ENCODE measurements at regions not wholly inside any gene's neighbourhood (a gene's known extent, or its start where the extent isn't known, plus 50 kb on each side); places are given as distances from the start of the nearest gene placed in this dataset.

GRCh38 chr12:11951209-11951608 is 119.5 kb upstream of the BCL2L14 start:
- TF ChIP-seq ZNF830 (tag by site-specific recombination; IDR thresholded peaks at IDR 0.05; ENCODE audit: low read depth), result no peak
- TF ChIP-seq CTCF (tag by site-specific recombination; IDR thresholded peaks at IDR 0.05), result no peak
- TF ChIP-seq ATF2 (tag by site-specific recombination; IDR thresholded peaks at IDR 0.05; ENCODE audit: low read depth), result no peak
- no peak for TF ChIP-seq TSHZ1 (tag by site-specific recombination; IDR thresholded peaks at IDR 0.05; ENCODE audit: borderline replicate concordance)
- no peak for TF ChIP-seq ZFP69B (tag by site-specific recombination; IDR thresholded peaks at IDR 0.05)
- TF ChIP-seq TCF7L2 (IDR thresholded peaks at IDR 0.05; ENCODE audit: borderline replicate concordance, low read depth, low read length), result no peak
- TF ChIP-seq ZBTB21 (tag by site-specific recombination; IDR thresholded peaks at IDR 0.05), result no peak
- TF ChIP-seq ZNF24 (tag by site-specific recombination; IDR thresholded peaks at IDR 0.05), result no peak
- no peak for TF ChIP-seq KLF16 (tag by site-specific recombination; IDR thresholded peaks at IDR 0.05)
